KMS-11 (cell line): ENCODE measurements at regions not wholly inside any gene's neighbourhood (a gene's known extent, or its start where the extent isn't known, plus 50 kb on each side); places are given as distances from the start of the nearest gene placed in this dataset.
"Not testable (repeated sequence)": the region's sequence is repeated elsewhere in the genome, so short reads cannot be mapped to it uniquely, and the experiment has no call there.

Source experiments
- H2AFZ ChIP-seq: fragments of 200-600 bp; sonication (generic); 2 replicates; pipeline ENCODE4 v1.6.1; 2016; ENCODE audit warnings: antibody characterized with exemption, mixed run types, low read depth
- H3K27ac ChIP-seq: fragments of 200-600 bp; sonication (generic); 2 replicates; pipeline ENCODE4 v1.6.1; 2016; ENCODE audit warnings: mild to moderate bottlenecking, mixed run types
- H3K27me3 ChIP-seq: fragments of 200-600 bp; sonication (generic); 2 replicates; pipeline ENCODE4 v1.6.1; 2017; ENCODE audit warnings: mild to moderate bottlenecking, low read depth, mixed run types, moderate library complexity; ENCODE audit not compliant: insufficient read depth
- H3K36me3 ChIP-seq: fragments of 200-600 bp; sonication (generic); 2 replicates; pipeline ENCODE4 v1.6.1; 2017; ENCODE audit warnings: mild to moderate bottlenecking, mixed run types; ENCODE audit not compliant: insufficient read depth
- H3K4me1 ChIP-seq: fragments of 200-600 bp; sonication (generic); 2 replicates; pipeline ENCODE4 v1.6.1; 2016; ENCODE audit warnings: mild to moderate bottlenecking, low read depth, mixed run types; ENCODE audit not compliant: poor library complexity, severe bottlenecking
- H3K4me2 ChIP-seq: fragments of 200-600 bp; sonication (generic); 2 replicates; pipeline ENCODE4 v1.7.0; 2016; ENCODE audit warnings: mild to moderate bottlenecking, mixed run types
- H3K4me3 ChIP-seq: fragments of 200-600 bp; sonication (generic); IDR thresholded peaks from 2 replicates; pipeline ENCODE4 v1.6.1; 2017; ENCODE audit warnings: low read depth, low read length, mixed read lengths; ENCODE audit not compliant: insufficient read depth
- H3K79me2 ChIP-seq: fragments of 200-600 bp; sonication (generic); 2 replicates; pipeline ENCODE4 v1.6.1; 2016; ENCODE audit warnings: low read depth, mixed run types; ENCODE audit not compliant: insufficient read depth
- H3K9ac ChIP-seq: fragments of 200-600 bp; sonication (generic); 2 replicates; pipeline ENCODE4 v1.6.1; 2016; ENCODE audit warnings: mild to moderate bottlenecking, mixed run types
- H4K20me1 ChIP-seq: fragments of 200-600 bp; sonication (generic); 2 replicates; pipeline ENCODE4 v1.6.1; 2016; ENCODE audit warnings: mild to moderate bottlenecking, mixed run types; ENCODE audit not compliant: insufficient read depth
- TF ChIP-seq, protein P1 (sequence below): fragments of 200-600 bp; sonication (generic); conservative IDR thresholded peaks from 2 replicates; pipeline ENCODE4 v1.6.1; 2017; ENCODE audit warnings: low read depth, mild to moderate bottlenecking, antibody characterized with exemption, low read length, moderate library complexity, mixed read lengths

DNA sequence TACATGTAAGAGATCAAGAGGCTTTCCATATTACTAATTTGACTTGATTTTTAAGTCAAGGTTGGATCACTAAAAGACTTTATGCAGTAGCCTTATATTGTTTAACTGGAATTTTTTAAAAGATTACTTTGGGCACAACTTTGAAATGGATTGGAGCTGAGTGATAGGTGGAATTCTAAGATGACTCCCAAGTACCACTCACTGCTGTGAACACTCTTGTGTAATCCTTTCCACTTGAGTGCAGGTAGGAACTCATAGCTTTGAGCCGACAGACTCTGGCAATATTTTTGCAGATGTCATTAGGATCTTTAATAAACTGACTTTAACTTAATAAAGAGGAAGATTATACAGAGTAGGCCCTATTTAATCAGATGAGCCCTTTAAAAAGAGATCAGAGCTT, 831.1 kb upstream of the NCAM2 start:
- no peak overlapping the region for H3K27ac ChIP-seq
- no peak overlapping the region for H3K4me3 ChIP-seq
- H3K4me2 ChIP-seq: no peak overlapping the region
- H3K79me2 ChIP-seq: no peaks in the 10 kb centered on the region
- no peak overlapping the region for H2AFZ ChIP-seq
- TF ChIP-seq, protein P1, sequence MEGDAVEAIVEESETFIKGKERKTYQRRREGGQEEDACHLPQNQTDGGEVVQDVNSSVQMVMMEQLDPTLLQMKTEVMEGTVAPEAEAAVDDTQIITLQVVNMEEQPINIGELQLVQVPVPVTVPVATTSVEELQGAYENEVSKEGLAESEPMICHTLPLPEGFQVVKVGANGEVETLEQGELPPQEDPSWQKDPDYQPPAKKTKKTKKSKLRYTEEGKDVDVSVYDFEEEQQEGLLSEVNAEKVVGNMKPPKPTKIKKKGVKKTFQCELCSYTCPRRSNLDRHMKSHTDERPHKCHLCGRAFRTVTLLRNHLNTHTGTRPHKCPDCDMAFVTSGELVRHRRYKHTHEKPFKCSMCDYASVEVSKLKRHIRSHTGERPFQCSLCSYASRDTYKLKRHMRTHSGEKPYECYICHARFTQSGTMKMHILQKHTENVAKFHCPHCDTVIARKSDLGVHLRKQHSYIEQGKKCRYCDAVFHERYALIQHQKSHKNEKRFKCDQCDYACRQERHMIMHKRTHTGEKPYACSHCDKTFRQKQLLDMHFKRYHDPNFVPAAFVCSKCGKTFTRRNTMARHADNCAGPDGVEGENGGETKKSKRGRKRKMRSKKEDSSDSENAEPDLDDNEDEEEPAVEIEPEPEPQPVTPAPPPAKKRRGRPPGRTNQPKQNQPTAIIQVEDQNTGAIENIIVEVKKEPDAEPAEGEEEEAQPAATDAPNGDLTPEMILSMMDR: no peak
- H3K9ac ChIP-seq: no peak overlapping the region
- H3K36me3 ChIP-seq: no peaks in the 10 kb centered on the region
- H3K27me3 ChIP-seq: no peaks in the 10 kb centered on the region
- H4K20me1 ChIP-seq: no peaks in the 10 kb centered on the region
- H3K4me1 ChIP-seq: no peaks in the 10 kb centered on the region

DNA sequence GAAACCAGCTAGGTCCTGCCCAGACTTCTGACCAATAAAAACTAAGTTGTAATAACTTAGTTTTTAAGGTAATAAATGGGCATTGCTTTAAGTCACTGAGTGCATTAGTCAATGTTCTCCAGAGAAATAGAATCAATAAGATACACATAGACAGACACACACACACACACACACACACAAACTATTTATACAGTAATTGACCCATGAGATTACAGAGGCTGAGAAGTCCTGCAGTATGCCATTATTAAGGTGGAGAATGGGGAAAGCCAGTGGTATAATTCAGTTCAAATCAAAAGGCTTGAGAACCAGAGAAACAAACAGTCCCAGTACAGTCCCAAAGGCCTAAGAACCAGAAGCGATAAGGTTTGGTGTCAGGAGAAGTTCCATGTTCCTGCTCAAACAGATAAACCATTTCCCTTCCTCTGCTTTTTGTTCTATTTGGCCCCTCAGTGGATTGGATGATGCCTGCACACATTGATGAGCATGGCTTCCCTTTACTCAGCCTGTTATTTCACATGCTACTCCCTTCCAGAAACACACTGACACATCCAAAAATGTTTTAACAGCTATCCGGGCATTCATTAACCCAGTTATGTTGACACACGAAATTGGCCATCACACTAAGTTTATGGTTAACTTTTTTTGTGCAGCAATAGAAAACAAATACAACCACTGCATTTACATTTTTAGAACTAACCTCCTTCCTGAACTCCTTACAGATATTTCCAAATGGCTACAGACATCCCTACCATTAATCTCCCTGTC, 828.2 kb upstream of the NCAM2 start:
- TF ChIP-seq, protein P1: no peak
- Histone ChIP-seq H3K36me3 (no peaks in the 10 kb centered on the region), H3K4me3 (no peak overlapping the region), H2AFZ (no peak overlapping the region), H3K4me2 (no peak overlapping the region), H3K4me1 (no peaks in the 10 kb centered on the region), H3K27ac (no peak overlapping the region), H3K9ac (no peak overlapping the region), H3K79me2 (no peaks in the 10 kb centered on the region), H3K27me3 (no peaks in the 10 kb centered on the region), H4K20me1 (no peaks in the 10 kb centered on the region)

DNA sequence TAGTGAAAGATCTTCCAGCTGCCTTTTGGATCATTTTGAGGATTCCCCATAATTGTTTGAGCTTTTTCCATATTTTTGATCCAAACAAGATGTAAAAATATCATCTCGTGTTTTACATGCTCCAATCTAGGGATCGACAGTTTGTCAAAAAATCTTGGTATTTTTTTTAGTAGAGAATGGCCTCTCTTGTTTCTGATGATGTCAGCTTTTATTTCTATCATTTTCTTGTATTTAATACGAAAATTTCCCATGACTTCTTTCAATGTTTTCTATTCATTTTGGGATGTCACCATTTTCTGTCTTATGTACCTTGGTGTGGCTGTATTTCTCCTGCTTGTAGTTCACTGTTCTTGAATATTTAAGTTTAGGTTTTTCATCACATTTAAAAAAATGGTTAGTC, 812.0 kb upstream of the NCAM2 start:
- Histone ChIP-seq H4K20me1 (no peaks in the 10 kb centered on the region), H3K79me2 (no peaks in the 10 kb centered on the region), H3K4me3 (no peak overlapping the region), H3K9ac (no peak overlapping the region), H3K4me2 (no peak overlapping the region), H3K4me1 (no peaks in the 10 kb centered on the region), H2AFZ (no peak overlapping the region), H3K27ac (no peak overlapping the region), H3K36me3 (no peaks in the 10 kb centered on the region), H3K27me3 (no peaks in the 10 kb centered on the region)
- TF ChIP-seq, protein P1: no peak

DNA sequence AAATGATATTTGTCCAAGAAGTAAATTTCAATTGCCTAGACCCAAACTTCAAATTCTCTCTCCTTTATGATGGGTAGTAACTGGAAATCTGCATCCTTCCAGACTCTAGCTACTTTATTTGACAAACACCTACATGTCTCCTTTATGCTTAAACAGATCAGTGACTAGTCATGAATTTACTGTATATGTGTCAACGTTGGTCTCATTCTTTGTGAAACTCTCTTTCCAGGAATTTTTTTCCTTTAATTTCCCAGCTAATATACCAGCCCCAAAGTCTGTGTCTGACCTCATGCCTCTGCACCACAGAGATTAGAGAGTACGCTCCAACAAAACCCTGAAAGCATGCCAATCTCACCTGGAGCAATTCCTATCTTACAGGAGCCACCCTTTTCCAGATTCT, 811.2 kb upstream of the NCAM2 start:
- H3K9ac ChIP-seq: no peak overlapping the region
- H3K36me3 ChIP-seq: no peaks in the 10 kb centered on the region
- no peaks in the 10 kb centered on the region for H4K20me1 ChIP-seq
- no peaks in the 10 kb centered on the region for H3K79me2 ChIP-seq
- H3K4me3 ChIP-seq: no peak overlapping the region
- no peak overlapping the region for H2AFZ ChIP-seq
- TF ChIP-seq, protein P1: no peak
- H3K4me2 ChIP-seq: no peak overlapping the region
- H3K4me1 ChIP-seq: no peaks in the 10 kb centered on the region
- no peak overlapping the region for H3K27ac ChIP-seq
- H3K27me3 ChIP-seq: no peaks in the 10 kb centered on the region

DNA sequence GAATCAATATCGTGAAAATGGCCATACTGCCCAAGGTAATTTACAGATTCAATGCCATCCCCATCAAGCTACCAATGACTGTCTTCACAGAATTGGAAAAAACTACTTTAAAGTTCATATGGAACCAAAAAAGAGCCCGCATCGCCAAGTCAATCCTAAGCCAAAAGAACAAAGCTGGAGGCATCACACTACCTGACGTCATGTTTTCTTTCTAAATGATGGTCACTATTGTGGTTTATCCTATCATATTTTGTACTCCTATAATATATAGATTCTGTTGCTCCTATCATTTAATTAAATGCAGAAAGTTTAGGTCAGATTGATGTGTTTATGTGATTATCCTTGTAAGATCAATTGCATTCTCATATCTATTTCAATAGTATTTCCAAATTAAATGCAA, 796.9 kb upstream of the NCAM2 start:
- not testable (repeated sequence) for H2AFZ ChIP-seq, H3K4me2 ChIP-seq, H3K4me1 ChIP-seq, H4K20me1 ChIP-seq, H3K27ac ChIP-seq, H3K4me3 ChIP-seq, H3K27me3 ChIP-seq, H3K79me2 ChIP-seq, H3K9ac ChIP-seq, H3K36me3 ChIP-seq
